ENCODE measurements at regions not wholly inside any gene's neighbourhood (a gene's known extent, or its start where the extent isn't known, plus 50 kb on each side); places are given as distances from the start of the nearest gene placed in this dataset.

DNA sequence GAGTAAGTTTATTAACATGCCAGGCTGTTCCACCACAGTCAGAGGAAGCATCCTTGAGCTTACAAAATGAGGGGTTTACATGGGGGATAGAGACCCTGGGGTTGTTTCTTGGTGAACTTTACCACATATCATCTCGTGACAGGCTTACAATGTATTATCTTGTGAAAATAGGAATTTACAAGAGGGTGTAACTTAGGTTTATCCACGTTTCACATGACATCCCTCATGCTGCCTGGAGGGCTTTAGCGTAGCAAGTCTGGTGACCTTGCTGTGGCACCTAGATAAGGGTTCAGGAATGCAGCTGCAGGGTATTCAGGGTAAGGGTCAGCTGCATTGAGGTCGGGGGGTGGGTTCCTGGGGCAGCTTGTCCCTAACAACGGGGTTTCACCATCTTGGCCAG lies 154.6 kb upstream of the ARG1 start:
- Histone ChIP-seq H3K9ac (ENCODE audit: low read length in 3 of 3) (no peak overlapping the region), H3K27ac (ENCODE audit: low read depth in 2 of 2, low read length in 2 of 2) (no peak overlapping the region), H3K27me3 (ENCODE audit: control insufficient read depth, insufficient read depth, low read length) (no peaks in the 10 kb centered on the region), H3K36me3 (ENCODE audit: control insufficient read depth in 2 of 3, insufficient read depth in 3 of 3, low read length in 3 of 3) (no peaks in the 10 kb centered on the region), H3K4me3 (ENCODE audit: low read length in 3 of 3) (no peak overlapping the region), H3K4me1 (ENCODE audit: control insufficient read depth in 2 of 3, insufficient read depth in 2 of 3, low read depth in 1 of 3, low read length in 3 of 3) (no peaks in the 10 kb centered on the region), H3K9me3 (ENCODE audit: control insufficient read depth in 2 of 3, insufficient read depth in 1 of 3, low read length in 3 of 3) (no peaks in the 10 kb centered on the region)
- TF ChIP-seq, protein P1, sequence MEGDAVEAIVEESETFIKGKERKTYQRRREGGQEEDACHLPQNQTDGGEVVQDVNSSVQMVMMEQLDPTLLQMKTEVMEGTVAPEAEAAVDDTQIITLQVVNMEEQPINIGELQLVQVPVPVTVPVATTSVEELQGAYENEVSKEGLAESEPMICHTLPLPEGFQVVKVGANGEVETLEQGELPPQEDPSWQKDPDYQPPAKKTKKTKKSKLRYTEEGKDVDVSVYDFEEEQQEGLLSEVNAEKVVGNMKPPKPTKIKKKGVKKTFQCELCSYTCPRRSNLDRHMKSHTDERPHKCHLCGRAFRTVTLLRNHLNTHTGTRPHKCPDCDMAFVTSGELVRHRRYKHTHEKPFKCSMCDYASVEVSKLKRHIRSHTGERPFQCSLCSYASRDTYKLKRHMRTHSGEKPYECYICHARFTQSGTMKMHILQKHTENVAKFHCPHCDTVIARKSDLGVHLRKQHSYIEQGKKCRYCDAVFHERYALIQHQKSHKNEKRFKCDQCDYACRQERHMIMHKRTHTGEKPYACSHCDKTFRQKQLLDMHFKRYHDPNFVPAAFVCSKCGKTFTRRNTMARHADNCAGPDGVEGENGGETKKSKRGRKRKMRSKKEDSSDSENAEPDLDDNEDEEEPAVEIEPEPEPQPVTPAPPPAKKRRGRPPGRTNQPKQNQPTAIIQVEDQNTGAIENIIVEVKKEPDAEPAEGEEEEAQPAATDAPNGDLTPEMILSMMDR (IDR thresholded peaks at IDR 0.05; ENCODE audit: borderline replicate concordance, extremely low read depth, insufficient read depth), result no peak
- FAIRE-seq, result no peak
- DNase-seq, result no peak
- intact Hi-C loops (cut with DNase I), result no loop called here

DNA sequence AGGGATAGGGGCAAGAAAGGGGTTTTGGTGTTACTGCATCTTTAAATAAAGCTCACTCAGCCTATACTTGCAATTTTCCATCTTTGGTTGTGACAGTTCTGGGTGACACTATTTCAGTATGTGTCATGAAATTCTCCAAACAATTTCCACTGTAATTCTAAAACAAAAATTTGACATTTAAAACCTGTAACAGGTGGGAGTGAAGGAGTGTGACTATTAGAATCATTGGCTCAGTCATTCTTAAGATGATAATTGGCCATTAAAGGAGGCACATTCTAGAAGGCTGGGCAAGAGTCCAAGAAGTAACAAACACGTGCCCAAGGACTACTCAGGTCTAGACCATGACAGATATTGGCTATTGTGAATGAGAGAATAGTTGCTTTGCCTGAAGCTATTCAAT lies 153.3 kb upstream of the ARG1 start:
- TF ChIP-seq, protein P1 (IDR thresholded peaks at IDR 0.05; ENCODE audit: borderline replicate concordance, extremely low read depth, insufficient read depth), result no peak
- no peak for DNase-seq
- no peak overlapping the region for H3K4me3 ChIP-seq (ENCODE audit: low read length in 3 of 3)
- no peaks in the 10 kb centered on the region for H3K4me1 ChIP-seq (ENCODE audit: control insufficient read depth in 2 of 3, insufficient read depth in 2 of 3, low read depth in 1 of 3, low read length in 3 of 3)
- intact Hi-C loops (cut with DNase I), result no loop called here
- H3K9ac ChIP-seq (ENCODE audit: low read length in 3 of 3), result no peak overlapping the region
- no peak for FAIRE-seq
- H3K9me3 ChIP-seq (ENCODE audit: control insufficient read depth in 2 of 3, insufficient read depth in 1 of 3, low read length in 3 of 3), result no peaks in the 10 kb centered on the region
- no peaks in the 10 kb centered on the region for H3K36me3 ChIP-seq (ENCODE audit: control insufficient read depth in 2 of 3, insufficient read depth in 3 of 3, low read length in 3 of 3)
- H3K27me3 ChIP-seq (ENCODE audit: control insufficient read depth, insufficient read depth, low read length), result no peaks in the 10 kb centered on the region
- H3K27ac ChIP-seq (ENCODE audit: low read depth in 2 of 2, low read length in 2 of 2), result no peak overlapping the region

DNA sequence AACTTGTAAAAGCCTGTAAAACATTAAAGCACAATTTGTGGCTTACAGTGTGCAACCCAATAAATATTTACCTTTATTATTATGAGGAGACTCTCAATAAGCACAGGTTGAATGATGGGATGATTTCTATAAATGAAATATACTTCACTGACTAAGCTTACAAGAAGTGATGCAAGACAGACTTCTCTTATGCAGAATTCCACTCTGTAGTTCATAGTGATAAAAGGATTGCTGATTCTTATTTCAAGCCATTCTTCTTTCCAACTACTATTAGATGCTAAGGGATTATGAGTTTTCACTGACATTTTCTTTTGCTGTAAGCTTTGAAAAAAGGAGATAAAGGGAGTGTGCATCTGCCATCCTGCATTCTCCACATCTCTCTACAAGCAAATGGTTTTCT lies 149.0 kb upstream of the ARG1 start:
- TF ChIP-seq, protein P1 (IDR thresholded peaks at IDR 0.05; ENCODE audit: borderline replicate concordance, extremely low read depth, insufficient read depth), result no peak
- Histone ChIP-seq H3K27me3 (ENCODE audit: control insufficient read depth, insufficient read depth, low read length) (no peaks in the 10 kb centered on the region), H3K36me3 (ENCODE audit: control insufficient read depth in 2 of 3, insufficient read depth in 3 of 3, low read length in 3 of 3) (no peaks in the 10 kb centered on the region), H3K9me3 (ENCODE audit: control insufficient read depth in 2 of 3, insufficient read depth in 1 of 3, low read length in 3 of 3) (peaks cover 0 to 3% (median 0%) of the 10 kb centered on the region in 3 donors), H3K4me3 (ENCODE audit: low read length in 3 of 3) (no peak overlapping the region), H3K27ac (ENCODE audit: low read depth in 2 of 2, low read length in 2 of 2) (no peak overlapping the region), H3K9ac (ENCODE audit: low read length in 3 of 3) (no peak overlapping the region), H3K4me1 (ENCODE audit: control insufficient read depth in 2 of 3, insufficient read depth in 2 of 3, low read depth in 1 of 3, low read length in 3 of 3) (no peaks in the 10 kb centered on the region)
- FAIRE-seq (no peak), DNase-seq (no peak)
- intact Hi-C loops (cut with DNase I), result no loop called here

DNA sequence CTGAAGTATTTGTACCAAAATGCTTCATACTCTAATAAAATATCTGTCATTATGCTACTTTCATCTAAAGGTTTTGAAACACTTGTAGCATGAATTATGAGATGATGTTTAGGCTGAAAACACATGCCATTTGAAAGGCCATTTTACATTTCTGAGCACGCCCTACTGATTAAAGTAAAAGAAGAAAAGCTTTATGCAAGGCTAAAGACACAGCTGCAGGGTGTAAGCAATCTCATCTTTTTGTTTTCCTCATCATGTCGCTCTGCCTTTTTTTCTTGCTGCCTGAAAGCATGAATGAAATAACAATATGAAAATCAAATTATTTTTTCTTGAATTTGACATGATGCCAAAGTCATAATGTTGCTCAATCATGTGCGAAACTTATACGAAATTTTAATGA lies 148.6 kb upstream of the ARG1 start:
- no peaks in the 10 kb centered on the region for H3K27me3 ChIP-seq (ENCODE audit: control insufficient read depth, insufficient read depth, low read length)
- intact Hi-C loops (cut with DNase I), result no loop called here
- no peak overlapping the region for H3K9ac ChIP-seq (ENCODE audit: low read length in 3 of 3)
- FAIRE-seq, result no peak
- H3K27ac ChIP-seq (ENCODE audit: low read depth in 2 of 2, low read length in 2 of 2), result no peak overlapping the region
- no peak for DNase-seq
- H3K9me3 ChIP-seq (ENCODE audit: control insufficient read depth in 2 of 3, insufficient read depth in 1 of 3, low read length in 3 of 3), result peaks cover 0 to 3% (median 0%) of the 10 kb centered on the region in 3 donors
- H3K36me3 ChIP-seq (ENCODE audit: control insufficient read depth in 2 of 3, insufficient read depth in 3 of 3, low read length in 3 of 3), result no peaks in the 10 kb centered on the region
- H3K4me3 ChIP-seq (ENCODE audit: low read length in 3 of 3), result no peak overlapping the region
- H3K4me1 ChIP-seq (ENCODE audit: control insufficient read depth in 2 of 3, insufficient read depth in 2 of 3, low read depth in 1 of 3, low read length in 3 of 3), result no peaks in the 10 kb centered on the region
- TF ChIP-seq, protein P1 (IDR thresholded peaks at IDR 0.05; ENCODE audit: borderline replicate concordance, extremely low read depth, insufficient read depth), result no peak
